Endodermal cell (in vitro differentiated cells): ENCODE measurements at regions not wholly inside any gene's neighbourhood (a gene's known extent, or its start where the extent isn't known, plus 50 kb on each side); places are given as distances from the start of the nearest gene placed in this dataset.

Source experiments
- DNase-seq: peaks from one replicate; pipeline ENCODE4 v3.0.0-alpha.2; 2017
- H3K27ac ChIP-seq: 2 replicates; pipeline ENCODE4 v1.5.1; 2013; ENCODE audit warnings: mild to moderate bottlenecking, low read depth, low read length, moderate library complexity
- H3K27me3 ChIP-seq: 2 replicates; pipeline ENCODE4 v1.6.1; 2013; ENCODE audit warnings: mild to moderate bottlenecking, low read length, moderate library complexity; ENCODE audit not compliant: insufficient read depth, control insufficient read depth, poor library complexity, severe bottlenecking
- H3K36me3 ChIP-seq: 2 replicates; pipeline ENCODE4 v1.7.0; 2013; ENCODE audit warnings: mild to moderate bottlenecking, low read length, moderate library complexity; ENCODE audit not compliant: control insufficient read depth, insufficient read depth
- H3K4me1 ChIP-seq: one replicate; pipeline ENCODE4 v1.7.0; 2013; ENCODE audit warnings: low read length; ENCODE audit not compliant: control insufficient read depth, insufficient read depth
- H3K4me3 ChIP-seq: 2 replicates; pipeline ENCODE4 v1.5.1; 2013; ENCODE audit warnings: mild to moderate bottlenecking, low read length, moderate library complexity
- H3K9ac ChIP-seq: 2 replicates; pipeline ENCODE4 v1.6.1; 2013; ENCODE audit warnings: mild to moderate bottlenecking, low read length, moderate library complexity; ENCODE audit not compliant: poor library complexity, severe bottlenecking; ENCODE audit errors: extremely low read depth
- H3K9me3 ChIP-seq: 2 replicates; pipeline ENCODE4 v1.6.1; 2013; ENCODE audit warnings: mild to moderate bottlenecking, low read length, moderate library complexity; ENCODE audit not compliant: control insufficient read depth
- H3K27ac Mint-ChIP-seq: 2 replicates; pipeline ENCODE4 v1.8.0; 2020; ENCODE audit warnings: mixed read lengths
- H3K27me3 Mint-ChIP-seq: 2 replicates; pipeline ENCODE4 v1.8.0; 2021; ENCODE audit warnings: mild to moderate bottlenecking, mixed read lengths; ENCODE audit not compliant: insufficient read depth
- H3K36me3 Mint-ChIP-seq: 2 replicates; pipeline ENCODE4 v1.8.0; 2020; ENCODE audit warnings: low read depth, mixed read lengths
- H3K4me1 Mint-ChIP-seq: 2 replicates; pipeline ENCODE4 v1.8.0; 2020; ENCODE audit warnings: mixed read lengths
- H3K4me3 Mint-ChIP-seq: 2 replicates; pipeline ENCODE4 v1.8.0; 2020; ENCODE audit warnings: mild to moderate bottlenecking, moderate library complexity, mixed read lengths
- H3K9me3 Mint-ChIP-seq: 2 replicates; pipeline ENCODE4 v1.8.0; 2020; ENCODE audit warnings: mild to moderate bottlenecking, mixed read lengths
- WGBS, 2 experiments: methylation state at CpG; one replicate each; pipeline versions ENCODE4 v1.1.5 to v1.1.7; 2013; ENCODE audit warnings: missing lambda C conversion rate in 2 of 2, mixed read lengths in 1 of 2; ENCODE audit not compliant: insufficient coverage in 1 of 2, insufficient read length in 1 of 2; 5-methylcytosine and 5-hydroxymethylcytosine counted together
- TF ChIP-seq, protein P1 (sequence below): fragments of 200-600 bp; sonication (generic); conservative IDR thresholded peaks from 2 replicates; pipeline ENCODE4 v1.5.0; 2021; ENCODE audit warnings: antibody characterized with exemption, mild to moderate bottlenecking

DNA sequence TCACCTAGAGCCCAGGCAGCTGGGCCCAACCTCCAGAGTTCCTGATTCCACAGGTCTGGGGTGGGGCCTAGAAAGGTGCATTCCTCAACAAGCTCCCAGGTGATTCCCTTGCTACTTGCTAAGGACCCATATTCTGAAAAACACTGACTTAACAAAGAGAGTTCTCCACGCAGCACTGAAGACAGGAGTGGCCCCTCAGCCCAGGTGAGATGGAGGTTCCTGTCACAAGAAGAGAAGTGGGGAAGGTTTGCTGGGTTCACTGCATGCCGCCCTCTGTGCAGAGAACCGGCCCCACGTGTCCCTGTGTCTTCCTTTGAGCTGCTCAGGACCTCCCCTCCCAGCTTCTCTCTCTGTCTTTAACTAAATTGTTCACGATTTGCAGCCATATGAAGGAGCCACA is 201.4 kb upstream of the DDX18 start:
- Histone ChIP-seq H3K9ac (no peak overlapping the region), H3K27me3 (no peaks in the 10 kb centered on the region), H3K9me3 (no peaks in the 10 kb centered on the region), H3K4me3 (no peak overlapping the region), H3K36me3 (no peaks in the 10 kb centered on the region), H3K4me1 (peaks cover 11% of the 10 kb centered on the region), H3K27ac (no peak overlapping the region)
- peaks cover 3% of the 10 kb centered on the region for H3K36me3 Mint-ChIP-seq
- TF ChIP-seq, protein P1, sequence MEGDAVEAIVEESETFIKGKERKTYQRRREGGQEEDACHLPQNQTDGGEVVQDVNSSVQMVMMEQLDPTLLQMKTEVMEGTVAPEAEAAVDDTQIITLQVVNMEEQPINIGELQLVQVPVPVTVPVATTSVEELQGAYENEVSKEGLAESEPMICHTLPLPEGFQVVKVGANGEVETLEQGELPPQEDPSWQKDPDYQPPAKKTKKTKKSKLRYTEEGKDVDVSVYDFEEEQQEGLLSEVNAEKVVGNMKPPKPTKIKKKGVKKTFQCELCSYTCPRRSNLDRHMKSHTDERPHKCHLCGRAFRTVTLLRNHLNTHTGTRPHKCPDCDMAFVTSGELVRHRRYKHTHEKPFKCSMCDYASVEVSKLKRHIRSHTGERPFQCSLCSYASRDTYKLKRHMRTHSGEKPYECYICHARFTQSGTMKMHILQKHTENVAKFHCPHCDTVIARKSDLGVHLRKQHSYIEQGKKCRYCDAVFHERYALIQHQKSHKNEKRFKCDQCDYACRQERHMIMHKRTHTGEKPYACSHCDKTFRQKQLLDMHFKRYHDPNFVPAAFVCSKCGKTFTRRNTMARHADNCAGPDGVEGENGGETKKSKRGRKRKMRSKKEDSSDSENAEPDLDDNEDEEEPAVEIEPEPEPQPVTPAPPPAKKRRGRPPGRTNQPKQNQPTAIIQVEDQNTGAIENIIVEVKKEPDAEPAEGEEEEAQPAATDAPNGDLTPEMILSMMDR: no peak
- H3K9me3 Mint-ChIP-seq: no peaks in the 10 kb centered on the region
- H3K4me3 Mint-ChIP-seq: no peak overlapping the region
- peaks cover 16% of the 10 kb centered on the region for H3K4me1 Mint-ChIP-seq
- WGBS, 2 experiments: 84 to 95% methylated on average over 3 to 5 of the region's 5 CpGs
- no peaks in the 10 kb centered on the region for H3K27me3 Mint-ChIP-seq
- H3K27ac Mint-ChIP-seq: no peak overlapping the region
- DNase-seq: no peak

DNA sequence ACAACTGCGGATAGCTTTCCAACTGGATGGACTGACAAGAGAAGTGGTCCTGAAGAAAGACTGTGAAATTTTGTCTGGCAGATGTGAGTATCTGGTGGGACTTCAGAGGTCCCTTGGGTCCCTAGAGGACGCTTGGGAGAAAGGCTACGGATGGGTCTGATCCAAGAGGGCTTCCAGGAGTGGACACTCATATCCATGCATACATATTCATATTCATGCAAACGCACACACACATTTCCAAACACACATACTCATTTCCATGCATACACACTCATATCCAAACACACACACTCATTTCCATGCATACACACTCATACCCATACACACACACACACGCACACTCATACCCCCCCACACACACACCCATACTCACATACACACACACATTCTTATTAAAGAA is 200.2 kb upstream of the DDX18 start:
- peaks cover 18% of the 10 kb centered on the region for H3K4me1 Mint-ChIP-seq
- Histone ChIP-seq H3K9me3 (no peaks in the 10 kb centered on the region), H3K27me3 (no peaks in the 10 kb centered on the region), H3K4me1 (peaks cover 9% of the 10 kb centered on the region), H3K36me3 (no peaks in the 10 kb centered on the region), H3K4me3 (no peak overlapping the region), H3K27ac (no peak overlapping the region), H3K9ac (no peak overlapping the region)
- TF ChIP-seq, protein P1: no peak
- H3K27me3 Mint-ChIP-seq: no peaks in the 10 kb centered on the region
- no peaks in the 10 kb centered on the region for H3K9me3 Mint-ChIP-seq
- H3K27ac Mint-ChIP-seq: no peak overlapping the region
- H3K4me3 Mint-ChIP-seq: no peak overlapping the region
- H3K36me3 Mint-ChIP-seq: peaks cover 3% of the 10 kb centered on the region
- no peak for DNase-seq
- WGBS, 2 experiments: 92 to 93% methylated on average over 4 to 5 of the region's 5 CpGs

DNA sequence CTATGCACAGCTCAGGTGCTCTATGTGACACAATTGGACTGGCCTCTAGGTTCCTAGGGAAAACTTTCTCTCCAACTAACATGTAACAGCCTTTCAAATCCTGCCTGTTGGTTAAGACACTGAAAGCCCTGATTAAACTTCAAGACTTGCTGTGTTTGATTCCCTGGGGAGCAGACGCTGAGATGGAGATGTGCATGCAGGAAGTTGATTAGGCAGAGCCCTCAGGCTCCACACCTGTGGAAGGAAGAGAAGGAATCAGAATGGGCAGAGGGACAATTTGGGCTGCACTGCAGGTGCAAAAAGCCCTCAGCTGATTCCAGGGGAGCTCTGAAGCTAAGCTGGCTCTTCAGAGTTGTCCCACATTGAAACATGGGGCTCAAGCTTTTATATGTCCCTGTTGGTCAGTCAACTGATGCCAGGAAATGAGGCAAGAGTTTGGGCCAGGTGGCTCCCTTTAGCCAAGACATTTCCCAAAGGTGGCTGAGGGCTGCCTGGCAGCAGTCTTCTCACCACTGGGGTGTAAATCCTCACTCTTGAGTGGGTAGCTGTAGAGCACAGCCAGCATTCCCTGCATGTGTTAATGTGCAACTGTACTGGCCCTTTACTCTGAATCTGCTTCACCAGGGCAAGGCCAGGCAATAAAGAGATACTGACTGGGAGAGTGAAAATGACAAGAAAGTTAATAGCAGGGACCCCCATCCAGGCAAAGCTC is 199.5 kb upstream of the DDX18 start:
- Histone ChIP-seq H3K36me3 (no peaks in the 10 kb centered on the region), H3K4me3 (no peak overlapping the region), H3K4me1 (peaks cover 9% of the 10 kb centered on the region), H3K27me3 (no peaks in the 10 kb centered on the region), H3K27ac (no peak overlapping the region), H3K9ac (no peak overlapping the region), H3K9me3 (no peaks in the 10 kb centered on the region)
- TF ChIP-seq, protein P1: no peak
- no peak overlapping the region for H3K4me3 Mint-ChIP-seq
- WGBS, 2 experiments: 80% methylated on average over 1 of the region's 1 CpG; no CpG with 5 or more reads in 1 of the 2 experiments
- peaks cover 18% of the 10 kb centered on the region for H3K4me1 Mint-ChIP-seq
- no peaks in the 10 kb centered on the region for H3K9me3 Mint-ChIP-seq
- DNase-seq: no peak
- no peak overlapping the region for H3K27ac Mint-ChIP-seq
- H3K27me3 Mint-ChIP-seq: no peaks in the 10 kb centered on the region
- H3K36me3 Mint-ChIP-seq: peaks cover 3% of the 10 kb centered on the region
